GM19438 (cell line): ENCODE measurements at regions not wholly inside any gene's neighbourhood (a gene's known extent, or its start where the extent isn't known, plus 50 kb on each side); places are given as distances from the start of the nearest gene placed in this dataset.

Source experiments
- ATAC-seq: cut with Tn5 transposase; IDR thresholded peaks from one replicate; pipeline ENCODE4 v1.9.1; 2021; ENCODE audit warnings: low read depth; ENCODE audit not compliant: unreplicated experiment

DNA sequence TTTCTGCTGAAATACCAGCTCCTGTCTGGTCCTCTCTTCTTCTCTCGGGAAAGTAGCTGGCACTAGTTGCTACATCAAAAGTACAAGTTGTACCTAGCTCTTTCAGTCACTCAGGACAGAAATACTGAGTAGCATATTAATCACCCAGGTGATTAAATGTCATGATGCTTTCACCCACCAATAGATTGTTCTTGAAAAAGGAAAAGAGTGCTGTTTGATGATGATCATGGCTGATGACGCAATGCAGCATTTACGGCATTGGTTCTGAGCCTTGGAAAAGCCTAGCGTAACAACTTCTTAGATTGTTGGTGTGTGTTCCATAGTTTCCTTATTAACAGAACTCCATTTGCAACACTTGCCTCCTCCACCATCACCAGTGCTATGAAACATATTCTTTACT is 190.7 kb downstream of the CDH7 start:
- no peak for ATAC-seq
